AG10803 (cell line): ENCODE measurements at regions not wholly inside any gene's neighbourhood (a gene's known extent, or its start where the extent isn't known, plus 50 kb on each side); places are given as distances from the start of the nearest gene placed in this dataset.
"Not testable (repeated sequence)": the region's sequence is repeated elsewhere in the genome, so short reads cannot be mapped to it uniquely, and the experiment has no call there.

Source experiments
- DNase-seq: peaks from one replicate; pipeline ENCODE4 v3.0.0; 2010; ENCODE audit warnings: low read depth
- H3K4me3 ChIP-seq: 2 replicates; pipeline ENCODE4 v1.5.1; 2011; ENCODE audit warnings: mild to moderate bottlenecking, low read length, control low read depth
- CTCF ChIP-seq: conservative IDR thresholded peaks from 2 replicates; pipeline ENCODE4 v1.5.1; 2011; ENCODE audit warnings: mild to moderate bottlenecking, low read length, control low read depth, inconsistent platforms

GRCh38 chr7:51602376-51602775 lies 285.8 kb upstream of the COBL start:
- no peak for DNase-seq
- TF ChIP-seq CTCF, result no peak

GRCh38 chr7:51601461-51601860 lies 284.9 kb upstream of the COBL start:
- no peak for TF ChIP-seq CTCF
- no peak overlapping the region for H3K4me3 ChIP-seq
- DNase-seq, result no peak

More at GRCh38 chr7:51602376-51602775, 285.8 kb upstream of the COBL start:
- no peak overlapping the region for H3K4me3 ChIP-seq

- DNase-seq, H3K4me3 ChIP-seq: not testable (repeated sequence)
Measured at GRCh38 chr7:51599935-51600334, 283.3 kb upstream of the COBL start.

- DNase-seq, result no peak
Measured at GRCh38 chr7:51593628-51594027, 277.0 kb upstream of the COBL start.

GRCh38 chr7:51592842-51593599 lies 276.4 kb upstream of the COBL start:
- no peak overlapping the region for H3K4me3 ChIP-seq
- DNase-seq, result no peak
- TF ChIP-seq CTCF, result no peak

More at GRCh38 chr7:51593628-51594027, 277.0 kb upstream of the COBL start:
- no peak overlapping the region for H3K4me3 ChIP-seq
- no peak for TF ChIP-seq CTCF

- no peak for DNase-seq
- TF ChIP-seq CTCF, result no peak
- H3K4me3 ChIP-seq, result no peak overlapping the region
Measured at GRCh38 chr7:51591223-51591622, 274.6 kb upstream of the COBL start.

- TF ChIP-seq CTCF, result no peak
- H3K4me3 ChIP-seq, result no peak overlapping the region
- DNase-seq, result no peak
Measured at GRCh38 chr7:51590746-51591145, 274.1 kb upstream of the COBL start.
